ENCODE measurements at regions not wholly inside any gene's neighbourhood (a gene's known extent, or its start where the extent isn't known, plus 50 kb on each side); places are given as distances from the start of the nearest gene placed in this dataset.

- TF ChIP-seq CTCF (optimal IDR thresholded peaks at IDR 0.05 in 1 of 3, IDR thresholded peaks at IDR 0.05 in 1 of 3, conservative IDR thresholded peaks at IDR 0.05 in 1 of 3; ENCODE audit: extremely low read depth in 1 of 3, insufficient read depth in 2 of 3, low read length in 3 of 3) (no peak), EZH2 (IDR thresholded peaks at IDR 0.05; ENCODE audit: low read length) (no peak)
These were observed 54.6 kb upstream of the TNRC6A start for GRCh38 chr16:24674877-24675276.

All from keratinocyte (primary cell).